GM12873 (cell line): ENCODE measurements at regions not wholly inside any gene's neighbourhood (a gene's known extent, or its start where the extent isn't known, plus 50 kb on each side); places are given as distances from the start of the nearest gene placed in this dataset.

ENCODE experiments used
- CTCF ChIP-seq: IDR thresholded peaks from 2 replicates; pipeline ENCODE4 v1.5.1; 2012; ENCODE audit warnings: low read depth, mild to moderate bottlenecking, moderate library complexity, low read length, control low read depth; ENCODE audit not compliant: insufficient read depth; ENCODE audit errors: missing control alignments

- no peak for TF ChIP-seq CTCF
Observed at GRCh38 chr2:193276988-193277387, 1082.3 kb upstream of the TMEFF2 start.

DNA sequence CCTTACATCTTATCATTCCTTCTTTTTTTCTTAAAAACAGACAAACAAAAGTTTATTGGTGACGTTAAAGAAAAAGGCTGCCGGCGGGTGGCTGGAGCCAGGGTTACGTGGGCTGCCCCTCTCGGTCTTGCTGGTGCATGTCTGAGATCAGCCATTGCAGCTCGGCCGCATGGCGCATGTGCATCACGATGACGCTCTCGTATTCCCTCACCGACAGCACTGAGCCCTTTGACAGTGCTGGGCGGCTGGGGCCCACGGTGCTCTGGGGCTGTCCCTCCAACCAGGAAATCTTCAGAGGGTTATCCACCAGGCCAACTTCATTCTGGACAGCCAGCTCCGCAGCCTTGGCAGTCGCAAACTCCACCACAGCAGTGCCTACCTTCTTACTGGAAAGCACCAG, 1081.8 kb upstream of the TMEFF2 start:
- no peak for TF ChIP-seq CTCF

DNA sequence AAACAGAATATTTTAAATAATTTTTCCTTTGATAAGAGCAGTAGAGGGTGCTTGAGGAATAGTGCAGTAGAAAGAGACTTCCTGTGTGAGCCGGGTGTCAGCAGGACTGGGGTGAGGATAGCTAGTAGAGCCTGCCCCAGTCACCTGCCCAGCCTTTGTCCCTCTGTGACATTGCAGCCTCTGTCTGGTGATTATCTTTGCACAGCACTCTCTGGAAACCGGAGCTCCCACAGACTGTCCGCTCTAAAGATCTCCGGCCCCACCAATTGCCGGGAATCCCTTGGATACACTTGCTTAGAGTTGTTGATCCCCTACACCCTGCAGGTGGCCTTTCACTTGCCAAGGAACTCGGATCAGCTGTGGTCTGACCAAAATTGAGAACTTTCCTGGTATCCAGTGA, 1081.3 kb upstream of the TMEFF2 start:
- TF ChIP-seq CTCF: no peak

GRCh38 chr2:193272011-193272410, 1077.3 kb upstream of the TMEFF2 start:
- no peak for TF ChIP-seq CTCF

GRCh38 chr2:193270816-193271215, 1076.1 kb upstream of the TMEFF2 start:
- no peak for TF ChIP-seq CTCF

DNA sequence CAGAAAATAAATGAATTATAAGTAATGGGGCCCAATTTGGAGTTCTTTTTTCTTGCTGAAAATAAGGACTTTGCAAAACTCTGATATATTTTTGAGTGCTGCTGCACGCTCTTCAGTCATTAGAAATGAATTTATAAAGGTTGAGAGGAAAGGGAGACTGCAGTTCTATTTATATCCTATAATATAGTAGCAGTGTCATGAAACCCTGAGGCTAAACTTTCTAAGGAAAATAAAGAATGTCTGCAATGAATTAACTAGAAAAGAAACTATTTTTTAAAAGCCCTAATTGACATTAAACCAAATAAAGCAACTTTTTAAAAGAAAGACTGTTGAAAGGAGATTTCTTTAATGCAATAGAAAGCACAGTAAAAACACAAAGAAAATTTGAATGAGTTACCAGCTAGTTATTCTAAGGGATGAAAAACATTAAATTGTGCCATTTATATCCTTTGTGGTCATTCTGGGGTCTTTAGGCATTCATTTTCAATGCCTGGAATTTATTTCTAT, 1072.8 kb upstream of the TMEFF2 start:
- TF ChIP-seq CTCF: no peak

GRCh38 chr2:193253014-193253530, 1058.3 kb upstream of the TMEFF2 start:
- TF ChIP-seq CTCF: no peak
